MM.1S (cell line): ENCODE measurements at regions not wholly inside any gene's neighbourhood (a gene's known extent, or its start where the extent isn't known, plus 50 kb on each side); places are given as distances from the start of the nearest gene placed in this dataset.

Source experiments
- DNase-seq: peaks from one replicate; pipeline ENCODE4 v3.0.0-alpha.2; 2015
- H2AFZ ChIP-seq: fragments of 300-600 bp; sonication (generic); 2 replicates; pipeline ENCODE4 v1.6.0; 2016; ENCODE audit warnings: antibody characterized with exemption, low read length
- H3F3A ChIP-seq: fragments of 300-600 bp; sonication (generic); 2 replicates; pipeline ENCODE4 v1.6.1; 2016; ENCODE audit warnings: mild to moderate bottlenecking, antibody characterized with exemption, low read length, moderate library complexity, mixed read lengths; ENCODE audit not compliant: insufficient read depth
- H3K27ac ChIP-seq: fragments of 300-600 bp; sonication (generic); 2 replicates; pipeline ENCODE4 v1.5.1; 2016; ENCODE audit warnings: mild to moderate bottlenecking, low read length
- H3K27me3 ChIP-seq: fragments of 300-600 bp; sonication (generic); replicated peaks from 2 replicates; pipeline ENCODE4 v1.6.0; 2016; ENCODE audit warnings: low read length; ENCODE audit not compliant: insufficient read depth
- H3K36me3 ChIP-seq: fragments of 300-600 bp; sonication (generic); replicated peaks from 2 replicates; pipeline ENCODE4 v1.6.1; 2016; ENCODE audit warnings: mild to moderate bottlenecking, low read length, mixed read lengths; ENCODE audit not compliant: insufficient read depth
- H3K4me1 ChIP-seq: fragments of 300-600 bp; sonication (generic); 2 replicates; pipeline ENCODE4 v1.6.1; 2016; ENCODE audit warnings: low read length, mixed read lengths
- H3K4me2 ChIP-seq: fragments of 300-600 bp; sonication (generic); 2 replicates; pipeline ENCODE4 v1.6.0; 2016; ENCODE audit warnings: low read depth, low read length
- H3K4me3 ChIP-seq: fragments of 300-600 bp; sonication (generic); 2 replicates; pipeline ENCODE4 v1.5.1; 2016; ENCODE audit warnings: low read length, mixed read lengths
- H3K79me2 ChIP-seq: fragments of 300-600 bp; sonication (generic); 2 replicates; pipeline ENCODE4 v1.6.1; 2016; ENCODE audit warnings: mixed run types, low read length, mixed read lengths
- H3K9ac ChIP-seq: fragments of 300-600 bp; sonication (generic); 2 replicates; pipeline ENCODE4 v1.6.1; 2016; ENCODE audit warnings: low read length, mixed read lengths
- H3K9me2 ChIP-seq: fragments of 300-600 bp; sonication (generic); replicated peaks from 2 replicates; pipeline ENCODE4 v1.6.1; 2016; ENCODE audit warnings: mild to moderate bottlenecking, low read length, mixed read lengths; ENCODE audit not compliant: insufficient read depth
- H3K9me3 ChIP-seq: fragments of 300-600 bp; sonication (generic); replicated peaks from 2 replicates; pipeline ENCODE4 v1.6.1; 2016; ENCODE audit warnings: mild to moderate bottlenecking, low read length, mixed read lengths; ENCODE audit not compliant: insufficient read depth
- H4K20me1 ChIP-seq: fragments of 300-600 bp; sonication (generic); 2 replicates; pipeline ENCODE4 v1.6.1; 2016; ENCODE audit warnings: mild to moderate bottlenecking, low read length, moderate library complexity, mixed read lengths; ENCODE audit not compliant: insufficient read depth
- CTCF ChIP-seq: fragments of 300-600 bp; sonication (generic); IDR thresholded peaks from 2 replicates; pipeline ENCODE4 v1.5.1; 2016; ENCODE audit warnings: antibody characterized with exemption, low read length, mixed read lengths
- EZH2 ChIP-seq: fragments of 300-600 bp; sonication (generic); optimal IDR thresholded peaks from 2 replicates; pipeline ENCODE3; 2017; ENCODE audit warnings: low read depth, mild to moderate bottlenecking, antibody characterized with exemption, low read length, mixed read lengths
- EZH2phosphoT487 ChIP-seq: fragments of 300-600 bp; sonication (generic); IDR thresholded peaks from 2 replicates; pipeline ENCODE4 v1.6.1; 2018; ENCODE audit warnings: antibody characterized with exemption, low read length

GRCh38 chr13:73993661-73994060, 140.5 kb downstream of the KLF12 start:
- Histone ChIP-seq H3F3A (no peaks in the 10 kb centered on the region), H3K9me3 (no peaks in the 10 kb centered on the region), H3K4me2 (no peak overlapping the region), H3K9me2 (no peaks in the 10 kb centered on the region), H3K9ac (no peak overlapping the region), H2AFZ (no peak overlapping the region), H3K36me3 (no peaks in the 10 kb centered on the region), H3K79me2 (peaks cover 27% of the 10 kb centered on the region), H3K27ac (no peak overlapping the region), H3K27me3 (no peaks in the 10 kb centered on the region), H3K4me3 (no peak overlapping the region), H4K20me1 (no peaks in the 10 kb centered on the region), H3K4me1 (no peaks in the 10 kb centered on the region)
- TF ChIP-seq EZH2phosphoT487 (no peak), CTCF (no peak), EZH2 (no peak)
- no peak for DNase-seq

DNA sequence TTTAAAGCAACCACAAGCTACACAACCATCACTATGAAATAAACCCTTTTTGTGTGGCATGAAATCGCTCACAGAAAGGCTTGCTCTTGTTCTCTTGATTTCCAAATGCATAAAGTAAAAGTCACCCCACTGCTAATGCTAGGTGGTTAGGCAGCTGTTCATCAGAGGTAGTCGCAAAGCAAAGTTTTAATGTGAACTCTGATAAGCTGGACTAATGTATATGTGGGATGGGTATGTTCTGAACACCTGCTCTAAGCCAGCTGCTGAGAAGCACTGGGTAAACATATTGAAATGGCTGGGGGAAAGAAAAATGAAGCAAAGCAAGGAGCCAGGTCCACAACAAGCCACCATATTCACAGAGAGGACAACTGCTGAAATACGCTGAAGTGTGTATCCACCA, 142.3 kb downstream of the KLF12 start:
- Histone ChIP-seq H3K4me3 (no peak overlapping the region), H3K9me2 (no peaks in the 10 kb centered on the region), H3K36me3 (no peaks in the 10 kb centered on the region), H4K20me1 (no peaks in the 10 kb centered on the region), H3K4me1 (no peaks in the 10 kb centered on the region), H3K27me3 (no peaks in the 10 kb centered on the region), H3K9me3 (no peaks in the 10 kb centered on the region), H3K9ac (no peak overlapping the region), H3F3A (no peaks in the 10 kb centered on the region), H3K27ac (no peak overlapping the region), H3K79me2 (peaks cover 15% of the 10 kb centered on the region), H3K4me2 (no peak overlapping the region), H2AFZ (no peak overlapping the region)
- no peak for TF ChIP-seq CTCF
- no peak for TF ChIP-seq EZH2phosphoT487
- TF ChIP-seq EZH2, result no peak
- no peak for DNase-seq

DNA sequence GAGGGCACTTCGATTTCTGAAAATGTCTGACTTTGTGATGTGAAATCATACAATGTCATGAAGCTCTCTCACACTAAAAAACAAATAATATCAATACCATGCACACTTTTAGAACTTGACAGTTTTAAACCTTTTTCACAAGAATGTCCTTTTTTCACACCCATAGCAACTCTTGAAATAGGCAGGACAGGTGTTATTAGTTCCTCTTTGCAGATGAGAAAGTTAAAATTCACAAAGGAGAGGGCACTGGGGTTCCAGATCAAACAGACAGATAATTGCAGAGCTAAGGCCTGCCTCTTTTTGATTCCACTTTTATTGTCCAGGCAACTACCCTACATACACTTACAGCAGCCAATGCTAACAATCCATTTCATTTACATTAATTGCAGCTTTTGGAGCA, 142.8 kb downstream of the KLF12 start:
- Histone ChIP-seq H3K9ac (no peak overlapping the region), H4K20me1 (no peaks in the 10 kb centered on the region), H2AFZ (no peak overlapping the region), H3K4me3 (no peak overlapping the region), H3K4me2 (no peak overlapping the region), H3K9me2 (no peaks in the 10 kb centered on the region), H3K36me3 (no peaks in the 10 kb centered on the region), H3K27ac (no peak overlapping the region), H3K9me3 (no peaks in the 10 kb centered on the region), H3K79me2 (peaks cover 11% of the 10 kb centered on the region; the same call in 1 of the 2 replicates), H3F3A (no peaks in the 10 kb centered on the region), H3K27me3 (no peaks in the 10 kb centered on the region), H3K4me1 (no peaks in the 10 kb centered on the region)
- no peak for DNase-seq
- no peak for TF ChIP-seq EZH2
- TF ChIP-seq EZH2phosphoT487, result no peak
- no peak for TF ChIP-seq CTCF
